HG03575 (cell line): ENCODE measurements at regions not wholly inside any gene's neighbourhood (a gene's known extent, or its start where the extent isn't known, plus 50 kb on each side); places are given as distances from the start of the nearest gene placed in this dataset.

ENCODE experiments used
- ATAC-seq: cut with Tn5 transposase; IDR thresholded peaks from one replicate; pipeline ENCODE4 v1.9.1; 2021; ENCODE audit not compliant: unreplicated experiment, insufficient number of reproducible peaks, low FRiP score; ENCODE audit errors: extremely low read depth

DNA sequence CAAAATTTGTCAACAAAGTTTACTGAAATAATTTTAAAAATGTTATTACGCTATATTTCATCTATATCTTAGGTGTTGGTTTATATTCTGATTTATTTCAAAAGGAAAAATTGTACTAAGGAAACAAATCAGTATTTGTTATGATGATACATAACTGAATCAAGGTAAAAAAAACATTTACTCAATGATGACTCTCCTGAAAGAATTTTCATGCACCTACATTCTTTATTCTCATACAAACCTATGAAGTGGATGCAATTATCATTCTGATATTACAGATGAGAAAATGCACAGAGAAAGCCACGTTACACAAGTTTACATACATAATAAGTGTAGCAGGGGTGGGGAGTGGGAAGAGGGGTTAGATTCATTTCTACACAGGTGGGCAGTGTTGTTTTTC, 422.4 kb downstream of the DSEL start:
- ATAC-seq = no peak

- ATAC-seq = no peak
Measured at GRCh38 chr18:67092141-67092540, 424.4 kb downstream of the DSEL start.

DNA sequence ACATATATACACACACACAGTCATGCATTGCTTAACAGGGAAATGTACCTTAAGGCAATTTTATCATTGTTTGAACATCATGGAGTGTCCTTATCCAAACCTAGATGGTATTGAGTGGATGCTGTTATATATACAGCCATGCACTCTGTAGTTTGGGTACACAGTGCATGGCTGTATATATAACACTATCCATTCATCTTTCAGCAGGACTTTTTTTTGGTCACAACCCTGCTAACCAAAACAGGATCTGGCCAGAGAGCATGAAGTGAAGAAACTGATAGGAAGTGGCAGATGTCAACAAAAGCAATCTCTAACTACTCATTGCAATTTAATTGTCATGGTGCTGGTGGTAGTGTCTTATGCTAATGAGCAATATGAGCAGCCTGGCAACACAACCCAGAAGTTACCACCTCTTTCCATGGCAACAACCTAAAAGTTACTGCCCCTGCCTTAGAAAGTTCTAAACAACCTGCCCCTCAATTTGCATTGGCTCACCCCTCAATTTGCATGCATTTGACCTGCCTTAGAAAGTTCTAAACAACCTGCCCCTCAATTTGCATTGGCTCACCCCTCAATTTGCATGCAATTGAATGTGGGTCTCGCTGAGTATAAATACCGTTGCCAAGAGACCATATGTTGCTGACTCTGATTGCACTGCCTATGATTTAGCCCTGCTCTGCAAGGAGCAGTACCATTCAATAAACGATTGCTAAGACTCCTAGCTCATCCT, 434.9 kb downstream of the DSEL start:
- no peak for ATAC-seq

- no peak for ATAC-seq
Measured at GRCh38 chr18:67080601-67081000, 435.9 kb downstream of the DSEL start.

- ATAC-seq = no peak
Measured at GRCh38 chr18:67074309-67074708, 442.2 kb downstream of the DSEL start.

GRCh38 chr18:67072791-67073190, 443.7 kb downstream of the DSEL start:
- ATAC-seq = no peak

GRCh38 chr18:67068608-67069007, 447.9 kb downstream of the DSEL start:
- no peak for ATAC-seq

DNA sequence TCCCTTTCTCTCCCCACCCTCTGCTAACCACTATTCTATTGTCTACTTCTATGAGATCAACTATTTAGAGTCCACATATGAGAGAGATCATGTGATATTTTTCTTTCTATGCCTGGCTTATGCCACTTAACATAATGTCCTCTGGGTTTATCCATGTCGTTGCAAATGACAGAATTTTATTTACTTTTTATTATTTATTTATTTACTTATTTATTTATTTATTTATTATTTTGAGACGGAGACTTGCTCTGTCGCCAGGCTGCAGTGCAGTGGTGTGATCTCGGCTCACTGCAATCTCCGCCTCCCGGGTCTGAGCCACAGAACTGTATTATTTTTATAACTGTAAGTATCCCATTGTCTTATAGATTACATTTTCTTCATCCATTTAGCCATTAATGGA, 443.4 kb upstream of the CDH19 start:
- no peak for ATAC-seq

DNA sequence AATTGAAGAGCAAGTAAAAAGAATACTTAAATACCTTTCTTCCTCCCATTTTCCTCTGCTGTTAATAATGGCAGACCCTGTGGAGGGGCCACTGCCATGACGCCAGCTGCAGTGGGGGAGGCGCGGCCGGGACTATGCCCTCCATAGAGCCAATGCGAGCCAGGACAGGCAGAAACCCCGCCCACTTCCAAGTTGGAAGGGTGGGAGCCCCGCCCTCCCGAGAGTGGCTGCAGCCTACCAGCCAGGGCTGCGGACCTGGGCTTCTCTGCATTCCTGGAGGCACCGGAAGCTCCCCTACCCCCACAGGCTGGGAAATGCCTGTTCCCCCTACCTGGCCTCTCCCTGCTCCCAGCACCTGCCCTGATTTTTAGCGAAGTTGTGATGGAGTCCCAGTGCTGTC, 439.4 kb upstream of the CDH19 start:
- no peak for ATAC-seq

DNA sequence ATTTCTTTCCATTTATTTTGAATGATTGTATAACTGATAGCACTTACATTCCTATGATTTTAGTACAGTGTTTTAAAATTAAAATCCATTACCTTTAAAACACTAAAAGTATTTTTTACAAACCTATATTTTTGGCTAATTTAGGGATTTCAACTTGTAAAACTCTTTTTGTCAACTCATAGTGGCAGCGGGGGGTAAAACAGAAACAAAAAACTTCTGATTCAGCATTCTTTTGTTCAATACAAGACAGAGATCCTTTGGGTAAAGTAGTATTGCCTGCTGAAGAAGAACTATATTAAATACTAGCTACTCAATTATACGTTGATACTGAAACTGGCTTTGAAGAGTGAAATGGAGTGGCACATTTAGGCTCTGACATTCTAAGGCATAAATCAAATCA, 437.4 kb upstream of the CDH19 start:
- no peak for ATAC-seq

DNA sequence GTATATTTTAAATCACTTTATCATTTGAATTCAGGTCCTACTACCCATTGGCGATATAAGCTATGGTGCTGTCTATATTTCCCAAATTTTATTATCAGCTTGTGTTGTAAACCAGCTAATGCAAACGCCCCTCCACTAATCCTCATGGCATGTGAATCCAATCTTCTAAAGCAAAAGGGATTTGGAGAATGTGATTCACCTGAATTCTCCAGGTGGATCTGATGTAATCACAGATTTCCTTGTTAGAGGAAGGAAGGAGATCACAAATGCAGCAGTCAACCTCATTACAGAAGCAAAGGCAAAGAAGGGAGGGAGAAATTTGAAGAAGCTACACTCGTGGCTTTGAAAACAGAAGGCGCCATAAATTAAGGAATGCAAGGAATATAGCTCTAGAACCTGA, 431.1 kb upstream of the CDH19 start:
- ATAC-seq = no peak

DNA sequence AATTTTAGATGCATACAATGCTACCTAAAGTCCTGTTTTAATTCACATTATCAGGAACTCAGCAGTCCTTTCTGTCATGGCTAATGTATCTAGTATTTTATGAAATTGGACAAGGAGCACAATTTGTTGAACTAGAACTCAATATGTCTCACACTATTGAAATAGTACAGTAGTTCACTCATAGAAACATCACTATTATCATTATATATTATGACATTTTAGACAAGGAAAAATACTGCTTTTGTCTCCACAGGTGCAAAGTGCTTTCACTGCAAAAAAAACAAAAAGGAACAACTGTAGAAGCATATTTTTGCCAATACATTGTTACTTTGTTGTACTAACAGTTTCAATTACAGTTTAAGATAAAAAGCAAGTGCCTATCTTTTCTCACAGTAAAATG, 419.2 kb upstream of the CDH19 start:
- no peak for ATAC-seq

DNA sequence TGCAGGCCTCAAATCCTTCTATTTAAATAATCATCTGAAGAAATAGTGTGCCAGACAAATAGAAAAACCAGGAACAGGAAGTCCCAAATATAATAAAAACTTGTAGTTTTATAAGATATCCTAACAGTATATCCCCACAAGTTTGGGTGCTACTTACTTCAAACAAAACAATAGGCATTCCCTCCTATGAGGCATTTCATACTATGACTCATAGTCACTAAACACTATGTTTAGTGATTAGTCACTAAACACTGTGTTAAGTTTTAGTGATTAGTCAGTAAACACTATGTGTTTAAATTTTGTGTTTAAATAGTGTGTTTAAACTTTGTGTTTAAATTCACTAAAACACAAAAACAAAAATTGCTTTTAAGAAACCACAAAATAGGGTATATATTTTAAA, 407.0 kb upstream of the CDH19 start:
- no peak for ATAC-seq

- no peak for ATAC-seq
Measured at GRCh38 chr18:67007999-67008398, 404.1 kb upstream of the CDH19 start.

GRCh38 chr18:67007085-67007484, 403.2 kb upstream of the CDH19 start:
- no peak for ATAC-seq

DNA sequence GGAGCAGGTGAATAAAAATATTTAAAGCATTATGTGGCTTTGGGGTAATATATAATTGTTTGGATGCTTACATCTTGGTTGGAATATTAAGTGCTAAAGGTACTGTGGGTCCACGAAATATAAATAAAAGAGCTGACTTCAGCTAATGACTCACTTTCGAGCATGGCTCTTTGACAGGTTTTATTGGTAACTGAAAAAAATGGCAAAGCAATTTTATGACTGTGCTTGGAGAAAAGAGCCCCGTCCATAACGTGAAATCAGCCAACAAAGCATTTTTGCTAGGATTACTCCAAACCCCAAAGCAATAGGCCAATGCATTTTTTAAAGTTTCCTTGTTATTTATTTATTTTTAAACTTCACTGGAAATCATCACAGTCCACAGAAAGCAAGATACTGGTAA, 397.2 kb upstream of the CDH19 start:
- ATAC-seq = no peak

DNA sequence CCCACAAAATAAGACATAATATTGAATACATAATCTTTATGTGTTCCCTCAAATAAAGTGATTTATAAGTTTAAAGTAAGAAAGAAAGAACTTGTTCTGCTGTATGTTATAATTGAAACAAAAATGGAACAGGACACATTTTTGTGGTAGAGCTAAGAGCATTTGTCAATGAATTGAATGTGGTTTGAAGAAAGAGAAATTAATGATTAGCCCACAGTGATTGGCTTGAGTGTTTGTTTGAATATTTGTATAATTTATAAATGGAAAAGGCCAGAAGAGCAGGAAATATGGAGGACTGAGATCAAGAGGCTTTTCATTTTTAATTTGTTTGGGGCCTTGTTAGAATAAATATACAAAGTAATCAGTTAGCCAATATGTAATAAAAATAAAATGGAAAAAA, 395.1 kb upstream of the CDH19 start:
- ATAC-seq = no peak

GRCh38 chr18:66995270-66995669, 391.4 kb upstream of the CDH19 start:
- no peak for ATAC-seq

GRCh38 chr18:66994790-66995189, 390.9 kb upstream of the CDH19 start:
- no peak for ATAC-seq

DNA sequence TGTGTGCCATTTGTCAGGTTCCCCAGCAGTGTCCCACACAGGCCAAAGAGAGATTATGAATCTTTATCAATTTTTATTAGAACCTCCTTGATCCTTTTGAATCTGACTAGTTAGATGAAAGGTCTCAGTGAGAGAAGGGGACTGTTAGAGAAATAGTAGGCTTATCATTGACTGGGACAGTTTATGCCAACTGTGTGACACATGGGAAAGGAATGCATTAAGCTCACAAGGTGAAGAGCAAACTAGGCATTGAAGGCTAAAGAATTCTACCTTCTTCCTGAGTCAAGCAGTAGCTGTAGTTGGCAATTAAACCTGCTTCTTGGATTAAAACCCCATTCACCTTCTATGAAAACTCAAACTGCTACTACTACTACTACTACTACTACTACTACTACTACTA, 389.6 kb upstream of the CDH19 start:
- ATAC-seq = no peak

GRCh38 chr18:66990909-66991308, 387.0 kb upstream of the CDH19 start:
- ATAC-seq = no peak
